ENCODE measurements at regions not wholly inside any gene's neighbourhood (a gene's known extent, or its start where the extent isn't known, plus 50 kb on each side); places are given as distances from the start of the nearest gene placed in this dataset.
"Not testable (repeated sequence)": the region's sequence is repeated elsewhere in the genome, so short reads cannot be mapped to it uniquely, and the experiment has no call there.

DNA sequence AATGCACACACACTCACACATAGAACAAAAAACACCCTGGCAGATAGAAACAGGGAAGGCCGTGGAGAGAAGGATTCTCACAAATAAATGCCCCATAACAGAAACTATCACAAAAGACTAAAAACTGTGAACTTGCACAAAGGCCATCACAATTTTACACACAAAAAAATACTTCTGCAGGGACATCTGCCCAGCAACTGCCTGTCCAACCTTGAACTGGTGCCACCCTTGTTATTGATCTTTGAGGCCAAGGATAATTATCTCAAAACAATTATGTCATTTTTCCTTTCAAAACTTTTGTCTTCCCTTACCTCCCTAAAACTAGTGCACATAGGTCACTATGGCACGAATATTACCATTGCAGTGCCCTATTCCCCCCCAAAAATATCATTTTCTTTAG is 143.8 kb upstream of the KCTD3 start:
- H2AFZ ChIP-seq (ENCODE audit: low read length, unreplicated experiment), result no peak overlapping the region
- no peak overlapping the region for H3K4me3 ChIP-seq (ENCODE audit: low read depth, low read length)
- no peaks in the 10 kb centered on the region for H3K36me3 ChIP-seq (ENCODE audit: insufficient read depth, low read length)
- H3K27me3 ChIP-seq (ENCODE audit: insufficient read depth, low read length), result no peaks in the 10 kb centered on the region
- no peaks in the 10 kb centered on the region for H3K4me1 ChIP-seq (ENCODE audit: control insufficient read depth, insufficient read depth, low read length, unreplicated experiment)
- no peak overlapping the region for H3K27ac ChIP-seq (ENCODE audit: low read depth, low read length)
- H3K79me2 ChIP-seq (ENCODE audit: control insufficient read depth, insufficient read depth, low read length, unreplicated experiment), result no peaks in the 10 kb centered on the region

DNA sequence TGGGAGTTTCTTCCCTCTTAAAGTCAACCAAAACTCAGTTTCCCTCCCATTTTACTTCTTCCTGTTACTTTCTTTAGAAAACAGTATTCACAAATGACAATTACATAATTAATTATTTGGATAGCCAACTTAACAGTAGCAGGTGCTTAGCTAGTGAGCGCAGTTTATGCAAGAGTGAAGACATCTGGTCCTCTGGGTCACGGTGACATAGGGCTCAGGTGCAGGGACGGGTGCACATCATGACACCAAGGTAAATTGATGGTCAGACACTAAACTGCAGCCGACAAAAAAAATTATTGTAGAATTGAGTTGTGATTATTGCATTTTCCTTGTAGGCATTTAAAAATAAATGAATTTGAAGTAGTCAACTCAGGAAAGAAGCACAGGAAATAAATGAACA is 142.0 kb upstream of the KCTD3 start:
- Histone ChIP-seq H3K27ac (ENCODE audit: low read depth, low read length) (no peak overlapping the region), H3K4me3 (ENCODE audit: low read depth, low read length) (no peak overlapping the region), H2AFZ (ENCODE audit: low read length, unreplicated experiment) (no peak overlapping the region), H3K4me1 (ENCODE audit: control insufficient read depth, insufficient read depth, low read length, unreplicated experiment) (no peaks in the 10 kb centered on the region), H3K27me3 (ENCODE audit: insufficient read depth, low read length) (no peaks in the 10 kb centered on the region), H3K36me3 (ENCODE audit: insufficient read depth, low read length) (no peaks in the 10 kb centered on the region), H3K79me2 (ENCODE audit: control insufficient read depth, insufficient read depth, low read length, unreplicated experiment) (no peaks in the 10 kb centered on the region)

DNA sequence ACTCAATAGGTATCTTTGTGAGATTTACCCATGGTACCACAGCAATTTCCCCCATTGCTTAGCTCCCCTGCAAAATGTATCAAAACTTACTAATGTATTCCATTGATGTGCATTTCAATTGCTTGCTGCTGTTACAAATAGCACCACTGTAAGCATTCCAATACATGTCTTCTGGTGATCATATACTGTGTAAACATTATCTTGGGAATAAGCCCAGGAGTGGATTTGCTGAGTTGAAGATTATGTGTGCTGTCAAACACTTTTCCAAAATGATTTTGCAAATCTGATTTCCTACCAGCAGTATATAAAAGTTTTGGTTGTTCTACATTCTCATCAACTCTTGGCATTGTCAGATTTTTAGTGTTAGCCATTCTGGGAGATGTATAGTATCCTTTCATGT is 141.0 kb upstream of the KCTD3 start:
- H3K79me2 ChIP-seq (ENCODE audit: control insufficient read depth, insufficient read depth, low read length, unreplicated experiment), result no peaks in the 10 kb centered on the region
- no peak overlapping the region for H3K4me3 ChIP-seq (ENCODE audit: low read depth, low read length)
- H3K4me1 ChIP-seq (ENCODE audit: control insufficient read depth, insufficient read depth, low read length, unreplicated experiment), result no peaks in the 10 kb centered on the region
- no peaks in the 10 kb centered on the region for H3K27me3 ChIP-seq (ENCODE audit: insufficient read depth, low read length)
- H3K36me3 ChIP-seq (ENCODE audit: insufficient read depth, low read length), result no peaks in the 10 kb centered on the region
- no peak overlapping the region for H2AFZ ChIP-seq (ENCODE audit: low read length, unreplicated experiment)
- no peak overlapping the region for H3K27ac ChIP-seq (ENCODE audit: low read depth, low read length)

- not testable (repeated sequence) for H3K4me1 ChIP-seq (ENCODE audit: control insufficient read depth, insufficient read depth, low read length, unreplicated experiment); H2AFZ ChIP-seq (ENCODE audit: low read length, unreplicated experiment); H3K27ac ChIP-seq (ENCODE audit: low read depth, low read length); H3K36me3 ChIP-seq (ENCODE audit: insufficient read depth, low read length); H3K79me2 ChIP-seq (ENCODE audit: control insufficient read depth, insufficient read depth, low read length, unreplicated experiment); H3K27me3 ChIP-seq (ENCODE audit: insufficient read depth, low read length); H3K4me3 ChIP-seq (ENCODE audit: low read depth, low read length)
Measured at GRCh38 chr1:215432483-215433227, 134.4 kb upstream of the KCTD3 start.

GRCh38 chr1:215433237-215433636 is 133.9 kb upstream of the KCTD3 start:
- H2AFZ ChIP-seq (ENCODE audit: low read length, unreplicated experiment), result no peak overlapping the region
- H3K4me3 ChIP-seq (ENCODE audit: low read depth, low read length), result no peak overlapping the region
- H3K4me1 ChIP-seq (ENCODE audit: control insufficient read depth, insufficient read depth, low read length, unreplicated experiment), result no peaks in the 10 kb centered on the region
- no peaks in the 10 kb centered on the region for H3K27me3 ChIP-seq (ENCODE audit: insufficient read depth, low read length)
- no peaks in the 10 kb centered on the region for H3K79me2 ChIP-seq (ENCODE audit: control insufficient read depth, insufficient read depth, low read length, unreplicated experiment)
- no peak overlapping the region for H3K27ac ChIP-seq (ENCODE audit: low read depth, low read length)
- no peaks in the 10 kb centered on the region for H3K36me3 ChIP-seq (ENCODE audit: insufficient read depth, low read length)

DNA sequence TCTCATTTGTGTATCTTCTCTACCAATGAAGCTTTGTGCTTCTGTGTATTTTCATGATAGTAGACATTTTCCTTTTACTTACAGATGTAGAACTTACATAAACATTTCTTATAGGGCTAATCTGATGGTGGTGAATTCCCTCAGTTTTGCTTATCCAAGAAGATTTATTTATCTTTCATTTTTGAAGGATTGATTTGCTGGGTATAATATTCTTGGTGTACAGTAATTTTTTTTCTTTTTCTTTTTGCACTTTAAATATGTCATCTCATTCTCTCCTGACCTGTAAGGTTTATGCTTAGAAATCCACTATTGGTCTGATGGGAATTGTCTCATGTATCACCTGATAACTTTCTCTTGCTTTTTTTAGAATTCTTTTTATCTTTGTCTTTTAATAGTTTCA is 127.6 kb upstream of the KCTD3 start:
- Histone ChIP-seq H3K79me2 (ENCODE audit: control insufficient read depth, insufficient read depth, low read length, unreplicated experiment) (no peaks in the 10 kb centered on the region), H3K27me3 (ENCODE audit: insufficient read depth, low read length) (no peaks in the 10 kb centered on the region), H3K36me3 (ENCODE audit: insufficient read depth, low read length) (no peaks in the 10 kb centered on the region), H2AFZ (ENCODE audit: low read length, unreplicated experiment) (no peak overlapping the region), H3K4me1 (ENCODE audit: control insufficient read depth, insufficient read depth, low read length, unreplicated experiment) (no peaks in the 10 kb centered on the region), H3K4me3 (ENCODE audit: low read depth, low read length) (no peak overlapping the region), H3K27ac (ENCODE audit: low read depth, low read length) (no peak overlapping the region)

- Histone ChIP-seq H3K4me1 (ENCODE audit: control insufficient read depth, insufficient read depth, low read length, unreplicated experiment) (no peaks in the 10 kb centered on the region), H3K36me3 (ENCODE audit: insufficient read depth, low read length) (no peaks in the 10 kb centered on the region), H3K27me3 (ENCODE audit: insufficient read depth, low read length) (no peaks in the 10 kb centered on the region), H2AFZ (ENCODE audit: low read length, unreplicated experiment) (no peak overlapping the region), H3K79me2 (ENCODE audit: control insufficient read depth, insufficient read depth, low read length, unreplicated experiment) (no peaks in the 10 kb centered on the region), H3K27ac (ENCODE audit: low read depth, low read length) (no peak overlapping the region), H3K4me3 (ENCODE audit: low read depth, low read length) (no peak overlapping the region)
Measured at GRCh38 chr1:215444715-215445414, 122.2 kb upstream of the KCTD3 start.

GRCh38 chr1:215448014-215448413 is 119.1 kb upstream of the KCTD3 start:
- not testable (repeated sequence) for H3K4me3 ChIP-seq (ENCODE audit: low read depth, low read length); H2AFZ ChIP-seq (ENCODE audit: low read length, unreplicated experiment); H3K27me3 ChIP-seq (ENCODE audit: insufficient read depth, low read length); H3K36me3 ChIP-seq (ENCODE audit: insufficient read depth, low read length); H3K79me2 ChIP-seq (ENCODE audit: control insufficient read depth, insufficient read depth, low read length, unreplicated experiment); H3K27ac ChIP-seq (ENCODE audit: low read depth, low read length); H3K4me1 ChIP-seq (ENCODE audit: control insufficient read depth, insufficient read depth, low read length, unreplicated experiment)

GRCh38 chr1:215449147-215449546 is 118.0 kb upstream of the KCTD3 start:
- not testable (repeated sequence) for H3K27me3 ChIP-seq (ENCODE audit: insufficient read depth, low read length); H3K36me3 ChIP-seq (ENCODE audit: insufficient read depth, low read length)

GRCh38 chr1:215453440-215453839 is 113.7 kb upstream of the KCTD3 start:
- H3K27ac ChIP-seq (ENCODE audit: low read depth, low read length), result no peak overlapping the region
- no peaks in the 10 kb centered on the region for H3K79me2 ChIP-seq (ENCODE audit: control insufficient read depth, insufficient read depth, low read length, unreplicated experiment)
- no peaks in the 10 kb centered on the region for H3K4me1 ChIP-seq (ENCODE audit: control insufficient read depth, insufficient read depth, low read length, unreplicated experiment)
- H3K36me3 ChIP-seq (ENCODE audit: insufficient read depth, low read length), result no peaks in the 10 kb centered on the region
- H2AFZ ChIP-seq (ENCODE audit: low read length, unreplicated experiment), result no peak overlapping the region
- no peaks in the 10 kb centered on the region for H3K27me3 ChIP-seq (ENCODE audit: insufficient read depth, low read length)
- no peak overlapping the region for H3K4me3 ChIP-seq (ENCODE audit: low read depth, low read length)

More at GRCh38 chr1:215449147-215449546, 118.0 kb upstream of the KCTD3 start:
- not testable (repeated sequence) for H3K4me1 ChIP-seq (ENCODE audit: control insufficient read depth, insufficient read depth, low read length, unreplicated experiment); H3K4me3 ChIP-seq (ENCODE audit: low read depth, low read length); H2AFZ ChIP-seq (ENCODE audit: low read length, unreplicated experiment); H3K27ac ChIP-seq (ENCODE audit: low read depth, low read length); H3K79me2 ChIP-seq (ENCODE audit: control insufficient read depth, insufficient read depth, low read length, unreplicated experiment)

DNA sequence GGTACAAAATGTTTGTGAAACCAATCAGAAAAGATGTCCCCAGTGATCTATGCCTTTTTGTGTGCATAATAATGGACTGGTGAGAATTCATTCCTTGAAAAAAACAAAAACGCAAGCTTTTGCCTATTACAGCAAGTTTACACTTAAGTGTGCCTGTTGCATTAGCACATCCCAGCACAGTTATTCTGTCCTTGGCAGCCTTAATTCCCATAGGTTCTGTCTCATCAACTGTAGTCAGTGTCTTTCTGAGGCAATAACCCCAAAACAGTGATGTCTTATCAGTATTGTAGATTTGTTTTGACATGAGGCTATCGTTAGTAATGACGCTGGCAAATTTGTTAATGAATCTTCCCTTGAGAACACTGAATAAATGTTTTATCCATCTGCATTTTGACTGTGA is 109.9 kb upstream of the KCTD3 start:
- Histone ChIP-seq H3K4me1 (ENCODE audit: control insufficient read depth, insufficient read depth, low read length, unreplicated experiment) (no peaks in the 10 kb centered on the region), H2AFZ (ENCODE audit: low read length, unreplicated experiment) (no peak overlapping the region), H3K79me2 (ENCODE audit: control insufficient read depth, insufficient read depth, low read length, unreplicated experiment) (no peaks in the 10 kb centered on the region), H3K27me3 (ENCODE audit: insufficient read depth, low read length) (no peaks in the 10 kb centered on the region), H3K36me3 (ENCODE audit: insufficient read depth, low read length) (no peaks in the 10 kb centered on the region), H3K4me3 (ENCODE audit: low read depth, low read length) (no peak overlapping the region), H3K27ac (ENCODE audit: low read depth, low read length) (no peak overlapping the region)

Data from ACC112 (cell line).